ENCODE measurements at regions not wholly inside any gene's neighbourhood (a gene's known extent, or its start where the extent isn't known, plus 50 kb on each side); places are given as distances from the start of the nearest gene placed in this dataset.

DNA sequence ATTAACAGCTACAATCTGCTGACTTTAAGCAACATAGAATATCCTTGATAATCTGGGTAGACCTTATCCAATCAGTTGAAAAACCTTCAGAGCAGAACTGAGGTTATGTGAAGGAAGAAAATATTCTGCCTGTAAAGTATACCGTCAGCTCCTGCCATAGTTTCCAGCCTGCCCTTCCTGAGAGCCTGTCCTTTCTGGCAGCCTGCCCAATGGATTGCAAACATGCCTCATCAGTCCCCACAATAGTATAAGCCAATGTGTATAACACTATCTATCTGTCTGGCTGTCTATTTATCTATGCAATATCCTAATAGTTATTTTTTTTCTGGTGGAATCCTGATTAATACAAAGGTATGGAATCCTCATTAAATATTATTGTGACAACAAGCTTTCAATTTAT lies 489.2 kb upstream of the KCND2 start:
- no peak overlapping the region for H2AFZ ChIP-seq (ENCODE audit: low read depth, low read length)
- no peaks in the 10 kb centered on the region for H3K4me1 ChIP-seq (ENCODE audit: insufficient read depth, low read length)
- H3K79me2 ChIP-seq (ENCODE audit: insufficient read depth, low read length): no peaks in the 10 kb centered on the region
- DNase-seq (ENCODE audit: low read depth) (peak; percentile 35), FAIRE-seq (no peak)
- peak overlapping the region; percentile 63 for H3K27ac Mint-ChIP-seq (ENCODE audit: unreplicated experiment)
- H3K27me3 ChIP-seq (ENCODE audit: insufficient read depth, low read length): no peaks in the 10 kb centered on the region
- no peak overlapping the region for H3K4me3 ChIP-seq (ENCODE audit: insufficient read depth, low read depth, low read length)
- no peak overlapping the region for H3K4me3 Mint-ChIP-seq (ENCODE audit: unreplicated experiment)
- H3K4me2 ChIP-seq (ENCODE audit: low read length): no peak overlapping the region
- TF ChIP-seq, protein P1, sequence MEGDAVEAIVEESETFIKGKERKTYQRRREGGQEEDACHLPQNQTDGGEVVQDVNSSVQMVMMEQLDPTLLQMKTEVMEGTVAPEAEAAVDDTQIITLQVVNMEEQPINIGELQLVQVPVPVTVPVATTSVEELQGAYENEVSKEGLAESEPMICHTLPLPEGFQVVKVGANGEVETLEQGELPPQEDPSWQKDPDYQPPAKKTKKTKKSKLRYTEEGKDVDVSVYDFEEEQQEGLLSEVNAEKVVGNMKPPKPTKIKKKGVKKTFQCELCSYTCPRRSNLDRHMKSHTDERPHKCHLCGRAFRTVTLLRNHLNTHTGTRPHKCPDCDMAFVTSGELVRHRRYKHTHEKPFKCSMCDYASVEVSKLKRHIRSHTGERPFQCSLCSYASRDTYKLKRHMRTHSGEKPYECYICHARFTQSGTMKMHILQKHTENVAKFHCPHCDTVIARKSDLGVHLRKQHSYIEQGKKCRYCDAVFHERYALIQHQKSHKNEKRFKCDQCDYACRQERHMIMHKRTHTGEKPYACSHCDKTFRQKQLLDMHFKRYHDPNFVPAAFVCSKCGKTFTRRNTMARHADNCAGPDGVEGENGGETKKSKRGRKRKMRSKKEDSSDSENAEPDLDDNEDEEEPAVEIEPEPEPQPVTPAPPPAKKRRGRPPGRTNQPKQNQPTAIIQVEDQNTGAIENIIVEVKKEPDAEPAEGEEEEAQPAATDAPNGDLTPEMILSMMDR (IDR thresholded peaks at IDR 0.05; ENCODE audit: insufficient read depth, low read depth, low read length): no peak
- TF ChIP-seq EZH2 (IDR thresholded peaks at IDR 0.05; ENCODE audit: insufficient read depth, low read length): no peak
- no peaks in the 10 kb centered on the region for H3K9me3 Mint-ChIP-seq (ENCODE audit: unreplicated experiment)
- H3K36me3 Mint-ChIP-seq (ENCODE audit: low read depth, unreplicated experiment): no peaks in the 10 kb centered on the region
- H3K4me1 Mint-ChIP-seq (ENCODE audit: low read depth, unreplicated experiment): no peaks in the 10 kb centered on the region
- no peaks in the 10 kb centered on the region for H3K9me3 ChIP-seq (ENCODE audit: insufficient read depth, low read depth, low read length)
- H4K20me1 ChIP-seq (ENCODE audit: insufficient read depth, low read length): no peaks in the 10 kb centered on the region
- no peak overlapping the region for H3K9ac ChIP-seq (ENCODE audit: low read length)
- H3K36me3 ChIP-seq (ENCODE audit: insufficient read depth, low read length): no peaks in the 10 kb centered on the region
- H3K27ac ChIP-seq (ENCODE audit: low read depth, low read length): no peak overlapping the region
- no peaks in the 10 kb centered on the region for H3K27me3 Mint-ChIP-seq (ENCODE audit: low read depth, unreplicated experiment)

DNA sequence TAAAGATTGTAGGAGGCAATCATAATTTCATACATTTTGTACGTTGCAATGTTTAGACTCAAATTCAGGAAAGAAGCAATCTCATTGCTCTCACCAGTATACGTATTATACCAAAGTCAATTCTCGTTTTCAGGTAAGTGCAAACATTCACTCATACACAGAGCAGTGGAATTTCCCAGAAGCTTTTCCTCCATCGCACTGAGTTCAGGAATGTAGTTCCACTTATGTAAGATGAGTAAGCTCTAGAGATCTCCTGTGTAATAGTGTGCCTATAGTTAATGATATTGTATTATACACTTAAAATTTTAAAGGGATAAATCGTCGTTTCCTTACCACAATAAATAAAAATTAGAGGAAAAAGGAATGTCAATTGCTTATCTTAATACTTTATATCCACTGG lies 470.8 kb upstream of the KCND2 start:
- H3K4me3 Mint-ChIP-seq (ENCODE audit: unreplicated experiment): no peak overlapping the region

DNA sequence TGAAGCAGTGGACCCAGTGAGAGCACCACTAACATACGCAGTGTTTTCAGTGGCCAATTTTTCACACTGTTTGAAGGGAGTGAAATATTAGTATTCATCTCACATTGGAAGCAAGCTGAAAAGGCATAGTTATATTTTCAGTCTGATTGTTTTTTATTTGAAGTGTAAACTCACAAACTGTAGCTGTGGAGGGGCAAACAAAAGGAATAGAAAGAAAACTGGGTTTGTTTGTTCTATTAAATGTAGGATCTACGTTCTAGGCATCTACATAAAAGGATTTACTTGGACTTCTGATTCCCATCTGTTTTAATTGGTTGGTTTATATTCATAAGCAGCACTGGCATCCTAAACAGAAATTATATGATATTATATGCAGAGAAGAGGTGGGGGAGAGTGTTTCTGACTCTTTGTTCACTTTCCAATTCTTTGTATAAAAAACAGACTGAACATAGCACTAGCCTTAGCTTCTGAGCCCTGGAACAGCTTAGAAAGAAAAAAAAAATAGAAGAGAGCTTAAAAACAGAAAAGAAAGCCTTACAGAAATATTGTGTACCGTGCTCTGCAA lies 447.8 kb upstream of the KCND2 start:
- Mint-ChIP-seq H3K4me3 (ENCODE audit: unreplicated experiment) (no peak overlapping the region), H3K27me3 (ENCODE audit: low read depth, unreplicated experiment) (no peaks in the 10 kb centered on the region), H3K27ac (ENCODE audit: unreplicated experiment) (no peak overlapping the region), H3K4me1 (ENCODE audit: low read depth, unreplicated experiment) (no peaks in the 10 kb centered on the region), H3K36me3 (ENCODE audit: low read depth, unreplicated experiment) (no peaks in the 10 kb centered on the region), H3K9me3 (ENCODE audit: unreplicated experiment) (no peaks in the 10 kb centered on the region)
- H3K79me2 ChIP-seq (ENCODE audit: insufficient read depth, low read length): no peaks in the 10 kb centered on the region
- H4K20me1 ChIP-seq (ENCODE audit: insufficient read depth, low read length): no peaks in the 10 kb centered on the region
- TF ChIP-seq EZH2 (IDR thresholded peaks at IDR 0.05; ENCODE audit: insufficient read depth, low read length): no peak
- TF ChIP-seq, protein P1 (IDR thresholded peaks at IDR 0.05; ENCODE audit: insufficient read depth, low read depth, low read length): no peak
- H3K36me3 ChIP-seq (ENCODE audit: insufficient read depth, low read length): no peaks in the 10 kb centered on the region
- no peaks in the 10 kb centered on the region for H3K9me3 ChIP-seq (ENCODE audit: insufficient read depth, low read depth, low read length)
- no peak overlapping the region for H3K9ac ChIP-seq (ENCODE audit: low read length)
- FAIRE-seq (no peak), DNase-seq (ENCODE audit: low read depth) (no peak)
- no peaks in the 10 kb centered on the region for H3K27me3 ChIP-seq (ENCODE audit: insufficient read depth, low read length)
- H2AFZ ChIP-seq (ENCODE audit: low read depth, low read length): no peak overlapping the region
- no peak overlapping the region for H3K27ac ChIP-seq (ENCODE audit: low read depth, low read length)
- no peak overlapping the region for H3K4me3 ChIP-seq (ENCODE audit: insufficient read depth, low read depth, low read length)
- no peaks in the 10 kb centered on the region for H3K4me1 ChIP-seq (ENCODE audit: insufficient read depth, low read length)
- H3K4me2 ChIP-seq (ENCODE audit: low read length): no peak overlapping the region

More for the DNA sequence above, 470.8 kb upstream of the KCND2 start:
- Mint-ChIP-seq H3K27me3 (ENCODE audit: low read depth, unreplicated experiment) (no peaks in the 10 kb centered on the region), H3K36me3 (ENCODE audit: low read depth, unreplicated experiment) (no peaks in the 10 kb centered on the region), H3K9me3 (ENCODE audit: unreplicated experiment) (no peaks in the 10 kb centered on the region), H3K4me1 (ENCODE audit: low read depth, unreplicated experiment) (no peaks in the 10 kb centered on the region), H3K27ac (ENCODE audit: unreplicated experiment) (no peak overlapping the region)
- no peaks in the 10 kb centered on the region for H3K27me3 ChIP-seq (ENCODE audit: insufficient read depth, low read length)
- no peak overlapping the region for H3K27ac ChIP-seq (ENCODE audit: low read depth, low read length)
- no peak overlapping the region for H3K4me3 ChIP-seq (ENCODE audit: insufficient read depth, low read depth, low read length)
- TF ChIP-seq EZH2 (IDR thresholded peaks at IDR 0.05; ENCODE audit: insufficient read depth, low read length): no peak
- TF ChIP-seq, protein P1 (IDR thresholded peaks at IDR 0.05; ENCODE audit: insufficient read depth, low read depth, low read length): no peak
- no peaks in the 10 kb centered on the region for H3K4me1 ChIP-seq (ENCODE audit: insufficient read depth, low read length)
- peak; percentile 2 for DNase-seq (ENCODE audit: low read depth)
- H3K9me3 ChIP-seq (ENCODE audit: insufficient read depth, low read depth, low read length): no peaks in the 10 kb centered on the region
- no peaks in the 10 kb centered on the region for H3K36me3 ChIP-seq (ENCODE audit: insufficient read depth, low read length)
- FAIRE-seq: no peak
- no peaks in the 10 kb centered on the region for H3K79me2 ChIP-seq (ENCODE audit: insufficient read depth, low read length)
- no peaks in the 10 kb centered on the region for H4K20me1 ChIP-seq (ENCODE audit: insufficient read depth, low read length)
- H3K9ac ChIP-seq (ENCODE audit: low read length): no peak overlapping the region
- H3K4me2 ChIP-seq (ENCODE audit: low read length): no peak overlapping the region
- H2AFZ ChIP-seq (ENCODE audit: low read depth, low read length): no peak overlapping the region

Measured in astrocyte (in vitro differentiated cells and primary cell).